ENCODE measurements at regions not wholly inside any gene's neighbourhood (a gene's known extent, or its start where the extent isn't known, plus 50 kb on each side); places are given as distances from the start of the nearest gene placed in this dataset.

DNA sequence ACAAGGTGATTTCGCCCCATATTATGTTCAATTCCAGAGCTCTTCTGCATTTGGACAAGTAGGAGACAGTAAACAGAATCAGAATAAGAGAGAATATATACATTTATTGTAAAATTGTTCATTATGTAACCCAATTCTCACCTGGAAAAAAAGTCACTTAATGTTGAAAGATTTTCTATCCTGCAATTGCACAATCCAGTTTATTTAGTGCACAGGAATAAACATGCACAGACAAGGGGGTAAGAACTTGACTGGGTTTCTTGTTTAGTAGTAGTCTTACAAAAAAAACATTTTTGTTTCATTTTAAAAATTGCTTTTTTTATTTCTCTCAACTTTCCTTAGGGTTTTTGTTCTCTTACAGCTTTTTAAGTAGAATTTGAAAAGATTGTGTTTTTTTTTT lies 126.6 kb downstream of the SAMD9 start:
- TF ChIP-seq POLR2A (IDR thresholded peaks at IDR 0.05), result no peak
- TF ChIP-seq CTCF (IDR thresholded peaks at IDR 0.05), result no peak
- TF ChIP-seq POLR2AphosphoS5 (IDR thresholded peaks at IDR 0.05), result no peak
